ENCODE measurements at regions not wholly inside any gene's neighbourhood (a gene's known extent, or its start where the extent isn't known, plus 50 kb on each side); places are given as distances from the start of the nearest gene placed in this dataset.

- TF ChIP-seq, protein P1, sequence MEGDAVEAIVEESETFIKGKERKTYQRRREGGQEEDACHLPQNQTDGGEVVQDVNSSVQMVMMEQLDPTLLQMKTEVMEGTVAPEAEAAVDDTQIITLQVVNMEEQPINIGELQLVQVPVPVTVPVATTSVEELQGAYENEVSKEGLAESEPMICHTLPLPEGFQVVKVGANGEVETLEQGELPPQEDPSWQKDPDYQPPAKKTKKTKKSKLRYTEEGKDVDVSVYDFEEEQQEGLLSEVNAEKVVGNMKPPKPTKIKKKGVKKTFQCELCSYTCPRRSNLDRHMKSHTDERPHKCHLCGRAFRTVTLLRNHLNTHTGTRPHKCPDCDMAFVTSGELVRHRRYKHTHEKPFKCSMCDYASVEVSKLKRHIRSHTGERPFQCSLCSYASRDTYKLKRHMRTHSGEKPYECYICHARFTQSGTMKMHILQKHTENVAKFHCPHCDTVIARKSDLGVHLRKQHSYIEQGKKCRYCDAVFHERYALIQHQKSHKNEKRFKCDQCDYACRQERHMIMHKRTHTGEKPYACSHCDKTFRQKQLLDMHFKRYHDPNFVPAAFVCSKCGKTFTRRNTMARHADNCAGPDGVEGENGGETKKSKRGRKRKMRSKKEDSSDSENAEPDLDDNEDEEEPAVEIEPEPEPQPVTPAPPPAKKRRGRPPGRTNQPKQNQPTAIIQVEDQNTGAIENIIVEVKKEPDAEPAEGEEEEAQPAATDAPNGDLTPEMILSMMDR (conservative IDR thresholded peaks at IDR 0.05 in 1 of 2, IDR thresholded peaks at IDR 0.05 in 1 of 2; ENCODE audit: extremely low read depth in 1 of 2, insufficient read depth in 1 of 2, low read depth in 1 of 2, low read length in 2 of 2): no peak
- no peak for TF ChIP-seq EZH2 (IDR thresholded peaks at IDR 0.05; ENCODE audit: borderline replicate concordance, low read length)
Observed at GRCh38 chr6:3624250-3625136, 127.0 kb downstream of the PXDC1 start.

Measured in mammary epithelial cell (primary cell).